ENCODE measurements at regions not wholly inside any gene's neighbourhood (a gene's known extent, or its start where the extent isn't known, plus 50 kb on each side); places are given as distances from the start of the nearest gene placed in this dataset.

- TF ChIP-seq EP300 (IDR thresholded peaks at IDR 0.05) (no peak), POLR2A (IDR thresholded peaks at IDR 0.05) (no peak)
- TF ChIP-seq, protein P1, sequence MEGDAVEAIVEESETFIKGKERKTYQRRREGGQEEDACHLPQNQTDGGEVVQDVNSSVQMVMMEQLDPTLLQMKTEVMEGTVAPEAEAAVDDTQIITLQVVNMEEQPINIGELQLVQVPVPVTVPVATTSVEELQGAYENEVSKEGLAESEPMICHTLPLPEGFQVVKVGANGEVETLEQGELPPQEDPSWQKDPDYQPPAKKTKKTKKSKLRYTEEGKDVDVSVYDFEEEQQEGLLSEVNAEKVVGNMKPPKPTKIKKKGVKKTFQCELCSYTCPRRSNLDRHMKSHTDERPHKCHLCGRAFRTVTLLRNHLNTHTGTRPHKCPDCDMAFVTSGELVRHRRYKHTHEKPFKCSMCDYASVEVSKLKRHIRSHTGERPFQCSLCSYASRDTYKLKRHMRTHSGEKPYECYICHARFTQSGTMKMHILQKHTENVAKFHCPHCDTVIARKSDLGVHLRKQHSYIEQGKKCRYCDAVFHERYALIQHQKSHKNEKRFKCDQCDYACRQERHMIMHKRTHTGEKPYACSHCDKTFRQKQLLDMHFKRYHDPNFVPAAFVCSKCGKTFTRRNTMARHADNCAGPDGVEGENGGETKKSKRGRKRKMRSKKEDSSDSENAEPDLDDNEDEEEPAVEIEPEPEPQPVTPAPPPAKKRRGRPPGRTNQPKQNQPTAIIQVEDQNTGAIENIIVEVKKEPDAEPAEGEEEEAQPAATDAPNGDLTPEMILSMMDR (IDR thresholded peaks at IDR 0.05) = no peak
Observed at GRCh38 chr22:34427841-34428240, 507.6 kb upstream of the LARGE1 start.

Data from upper lobe of left lung (tissue), 4 donors.